HG03442 (cell line): ENCODE measurements at regions not wholly inside any gene's neighbourhood (a gene's known extent, or its start where the extent isn't known, plus 50 kb on each side); places are given as distances from the start of the nearest gene placed in this dataset.

Experiments used
- ATAC-seq: cut with Tn5 transposase; IDR thresholded peaks from one replicate; pipeline ENCODE4 v1.9.1; 2021; ENCODE audit warnings: mild to moderate bottlenecking, moderate library complexity; ENCODE audit not compliant: unreplicated experiment

- ATAC-seq: no peak
These were observed 604.3 kb downstream of the TAFA4 start for GRCh38 chr3:68328049-68328448.

- ATAC-seq: no peak
These were observed 616.4 kb downstream of the TAFA4 start for GRCh38 chr3:68315964-68316363.

GRCh38 chr3:68315546-68315945 lies 616.8 kb downstream of the TAFA4 start:
- ATAC-seq: no peak

- ATAC-seq: no peak
These were observed 625.8 kb downstream of the TAFA4 start for GRCh38 chr3:68306571-68306970.

DNA sequence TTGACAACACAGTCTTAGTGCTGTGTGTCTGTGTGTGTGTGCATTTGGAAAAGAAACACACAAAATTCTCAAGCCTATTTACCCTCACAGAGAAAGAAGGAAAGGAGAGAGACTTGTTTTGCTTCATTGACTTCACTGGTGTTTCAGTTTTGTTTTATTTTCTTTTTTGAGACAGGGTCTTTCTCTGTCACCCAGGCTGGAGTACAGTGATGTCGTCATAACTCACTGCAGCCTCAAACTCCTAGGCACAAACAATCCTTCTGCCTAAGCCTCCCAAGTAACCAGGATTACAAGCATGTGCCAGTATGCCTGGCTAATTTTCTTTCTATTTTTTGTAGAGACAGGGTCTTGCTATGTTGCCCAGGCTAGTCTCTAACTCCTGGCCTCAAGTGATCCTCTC lies 636.9 kb downstream of the TAFA4 start:
- ATAC-seq: no peak

GRCh38 chr3:68290333-68290732 lies 635.9 kb upstream of the SUCLG2 start:
- no peak for ATAC-seq

GRCh38 chr3:68288085-68288484 lies 633.7 kb upstream of the SUCLG2 start:
- no peak for ATAC-seq

DNA sequence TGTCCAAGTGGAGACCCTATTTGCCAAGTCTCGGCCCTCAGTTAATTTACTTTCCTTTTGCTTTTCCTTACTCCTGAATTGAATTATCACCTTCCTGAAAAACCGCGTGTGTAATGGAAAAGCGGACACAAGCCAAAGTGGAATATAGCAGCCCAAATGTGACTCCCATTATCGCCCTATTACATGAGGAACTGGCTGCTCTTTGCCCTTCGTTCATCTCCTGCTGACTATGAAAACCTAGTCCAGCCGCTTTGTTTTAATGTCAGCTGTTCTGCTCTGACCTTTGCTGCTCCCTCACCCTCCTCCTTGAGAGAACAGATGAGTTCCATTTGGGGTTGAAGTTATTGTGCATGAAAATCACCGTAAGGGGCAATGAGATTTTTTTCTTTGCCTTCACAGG lies 632.7 kb upstream of the SUCLG2 start:
- no peak for ATAC-seq

DNA sequence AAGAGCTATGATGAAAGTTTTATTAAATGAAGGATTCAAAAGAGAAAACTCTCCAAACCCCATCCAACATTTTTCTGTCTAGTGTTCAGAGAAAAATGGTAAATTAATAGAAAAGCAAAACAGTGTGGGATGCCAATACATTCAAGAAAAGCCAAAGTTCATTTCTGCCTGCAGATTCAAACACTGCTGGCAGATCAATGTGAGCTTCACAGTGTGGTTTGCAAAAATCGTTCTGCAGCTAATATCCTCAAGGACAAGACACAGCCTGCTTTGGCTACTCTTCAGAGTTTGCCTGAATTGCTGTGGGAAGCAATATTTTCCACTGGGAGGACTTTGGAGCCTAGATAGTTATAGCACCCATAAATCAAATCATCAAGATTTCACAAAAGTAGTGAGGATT lies 619.9 kb upstream of the SUCLG2 start:
- no peak for ATAC-seq

DNA sequence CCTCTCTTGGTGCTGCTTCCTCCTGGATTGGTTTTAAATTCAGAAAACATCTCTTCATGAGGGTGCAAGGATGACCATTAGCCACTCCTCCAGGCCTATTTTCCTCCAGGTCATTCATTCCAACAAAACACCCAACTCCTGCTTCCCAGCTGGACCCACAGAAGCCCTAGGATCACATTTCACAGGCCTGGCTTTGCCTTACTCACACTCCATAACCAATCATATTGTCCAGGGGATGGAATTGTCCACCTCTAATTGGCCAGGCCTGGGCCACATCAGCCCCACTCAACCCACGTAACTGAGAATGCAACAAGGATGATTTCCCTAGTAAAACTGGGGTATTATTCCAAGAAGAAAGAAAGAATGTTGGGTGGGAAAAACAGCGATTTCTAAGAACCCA lies 616.7 kb upstream of the SUCLG2 start:
- no peak for ATAC-seq

DNA sequence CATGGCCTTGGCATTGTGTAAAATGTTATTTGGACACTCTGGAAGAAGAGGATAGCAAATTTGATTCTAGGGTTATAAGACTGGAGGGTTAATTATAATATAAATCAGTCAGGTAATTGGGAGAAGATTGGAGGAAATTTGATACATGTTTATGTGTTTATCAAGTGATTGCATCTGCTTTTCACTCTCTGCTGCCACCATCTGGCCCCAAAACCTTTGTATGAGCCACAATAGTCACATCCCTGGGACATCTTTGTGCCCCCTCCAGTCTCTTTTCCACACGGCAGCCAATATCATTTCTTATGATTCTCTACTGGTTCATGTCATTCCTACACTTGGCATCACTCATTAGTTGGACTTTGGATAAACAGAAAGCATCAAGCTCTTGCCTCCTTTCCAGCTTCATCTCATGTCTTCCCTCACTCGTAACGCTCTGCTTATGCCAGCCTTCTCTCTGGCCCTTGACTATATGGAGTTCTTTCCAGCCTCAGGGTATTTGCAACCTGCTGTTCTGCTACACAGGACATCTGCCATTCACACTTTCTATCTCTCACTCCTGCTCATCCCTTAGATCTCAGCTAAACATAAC lies 602.3 kb upstream of the SUCLG2 start:
- no peak for ATAC-seq

DNA sequence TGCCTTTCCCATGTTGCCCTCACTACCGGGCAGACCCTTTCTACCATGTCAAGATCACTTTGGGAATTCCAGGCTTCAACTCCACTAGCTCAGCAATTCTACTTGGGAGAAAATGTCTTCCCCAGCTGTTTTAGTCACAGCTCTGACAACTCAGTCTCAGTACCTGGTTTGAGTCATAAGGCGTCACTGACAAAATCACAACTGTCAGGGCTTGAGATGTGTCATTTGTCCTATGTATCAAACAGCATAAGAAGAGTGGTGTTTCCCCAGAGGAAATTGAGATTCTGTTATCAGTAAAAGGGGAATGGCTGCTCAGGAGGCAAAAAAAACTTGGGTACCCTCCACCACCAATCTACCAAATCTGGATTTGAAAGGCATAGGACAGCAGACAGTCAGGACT lies 594.9 kb upstream of the SUCLG2 start:
- ATAC-seq: peak; percentile 50

DNA sequence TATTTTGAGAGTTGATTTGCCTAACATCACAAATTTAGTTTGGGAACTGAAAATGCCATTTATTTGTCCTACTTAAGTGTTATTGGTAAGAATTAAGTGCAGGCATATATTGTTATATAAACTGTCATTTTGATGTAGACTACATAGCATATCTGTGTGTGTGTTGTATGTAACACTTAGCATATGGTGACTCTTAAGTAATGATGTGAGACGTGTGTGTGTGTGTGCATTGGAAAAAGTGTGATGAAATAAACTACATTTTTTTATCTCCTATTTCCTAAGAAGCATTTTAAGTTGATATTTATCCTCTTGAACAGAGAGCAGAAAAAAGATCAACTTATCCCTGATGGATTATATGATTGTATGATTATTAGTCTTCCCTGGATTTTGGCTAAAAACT lies 588.2 kb upstream of the SUCLG2 start:
- no peak for ATAC-seq

- no peak for ATAC-seq
These were observed 585.1 kb upstream of the SUCLG2 start for GRCh38 chr3:68239542-68239941.

DNA sequence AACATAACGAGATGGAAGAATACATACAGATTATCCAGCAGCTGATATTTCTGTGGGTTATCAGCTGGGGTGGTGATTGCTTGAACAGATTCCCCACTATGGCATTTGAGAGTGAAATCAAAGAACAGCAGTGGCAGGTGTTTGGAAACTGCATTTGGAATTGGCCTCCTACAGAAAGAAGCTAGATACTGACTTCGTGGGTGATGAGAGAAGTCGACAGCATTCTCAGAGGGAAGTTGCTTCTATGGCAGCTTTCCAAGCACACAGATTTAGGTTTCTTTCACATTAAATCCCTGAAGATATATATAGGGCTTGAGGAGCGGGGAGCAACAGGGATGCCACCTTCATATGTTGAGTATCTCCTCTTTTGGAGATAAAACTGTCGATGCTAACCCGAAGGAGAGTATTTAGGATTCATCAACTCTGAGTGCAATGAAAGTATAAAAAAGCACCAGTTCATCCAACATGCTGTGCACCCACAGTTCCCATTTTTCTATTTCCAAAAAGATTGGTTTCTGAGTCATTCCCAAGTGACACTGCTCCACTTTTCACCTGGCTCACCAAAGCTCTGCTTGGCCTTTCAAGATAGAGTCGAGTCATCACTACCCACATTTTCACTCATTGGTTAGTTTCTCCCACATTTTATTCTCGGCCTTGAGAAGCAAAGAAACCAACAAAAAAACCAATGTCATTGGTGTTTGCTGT lies 579.8 kb upstream of the SUCLG2 start:
- ATAC-seq: no peak

GRCh38 chr3:68228856-68229255 lies 574.4 kb upstream of the SUCLG2 start:
- no peak for ATAC-seq

- no peak for ATAC-seq
These were observed 566.4 kb upstream of the SUCLG2 start for GRCh38 chr3:68220832-68221231.

DNA sequence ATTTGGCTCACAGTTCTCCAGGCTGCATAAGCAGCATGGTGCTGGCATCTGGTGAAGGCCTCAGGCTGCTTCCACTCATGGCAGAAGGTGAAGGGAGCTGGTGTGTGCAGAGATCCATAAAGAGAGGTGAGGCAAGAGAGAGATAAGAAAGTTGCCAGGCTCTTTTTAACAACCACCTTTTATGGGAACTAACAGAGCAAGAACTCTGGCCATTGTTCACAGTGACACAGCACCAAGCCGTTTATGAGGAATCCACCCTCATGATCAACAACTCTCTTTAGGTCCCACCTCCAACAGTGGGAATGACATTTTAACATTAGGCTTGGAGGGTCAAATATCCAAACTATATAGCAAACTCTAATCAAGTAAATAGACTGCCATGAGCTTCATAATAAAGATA lies 557.2 kb upstream of the SUCLG2 start:
- no peak for ATAC-seq

GRCh38 chr3:68210635-68211034 lies 556.2 kb upstream of the SUCLG2 start:
- ATAC-seq: no peak

GRCh38 chr3:68207327-68207726 lies 552.9 kb upstream of the SUCLG2 start:
- no peak for ATAC-seq

DNA sequence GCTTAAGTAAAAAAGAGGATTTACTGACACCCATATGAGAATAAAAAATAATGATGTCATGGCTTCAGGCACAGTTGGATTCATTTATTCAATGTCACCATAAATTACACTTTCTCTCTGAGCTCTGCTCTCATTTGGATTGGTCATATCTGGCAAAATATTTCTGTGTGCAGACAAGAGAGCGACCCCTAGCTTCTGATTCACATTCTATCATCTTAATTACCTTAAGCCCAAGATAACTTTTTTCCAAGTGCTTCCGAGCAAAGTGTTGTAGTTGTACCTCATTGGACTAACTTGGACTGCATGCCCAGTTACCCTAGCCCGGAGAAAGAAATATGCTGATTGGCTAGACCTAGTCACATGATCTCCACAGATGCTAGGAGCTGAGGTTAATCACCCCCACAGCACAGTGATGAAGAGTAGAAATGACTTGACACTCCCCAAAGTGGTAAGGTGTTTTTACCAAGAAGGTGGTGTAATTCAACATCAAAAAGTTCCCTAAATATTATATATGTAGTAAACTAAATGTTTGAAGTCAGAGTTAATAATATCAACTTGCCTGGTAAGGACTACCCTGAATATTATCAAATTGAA lies 552.2 kb upstream of the SUCLG2 start:
- no peak for ATAC-seq

DNA sequence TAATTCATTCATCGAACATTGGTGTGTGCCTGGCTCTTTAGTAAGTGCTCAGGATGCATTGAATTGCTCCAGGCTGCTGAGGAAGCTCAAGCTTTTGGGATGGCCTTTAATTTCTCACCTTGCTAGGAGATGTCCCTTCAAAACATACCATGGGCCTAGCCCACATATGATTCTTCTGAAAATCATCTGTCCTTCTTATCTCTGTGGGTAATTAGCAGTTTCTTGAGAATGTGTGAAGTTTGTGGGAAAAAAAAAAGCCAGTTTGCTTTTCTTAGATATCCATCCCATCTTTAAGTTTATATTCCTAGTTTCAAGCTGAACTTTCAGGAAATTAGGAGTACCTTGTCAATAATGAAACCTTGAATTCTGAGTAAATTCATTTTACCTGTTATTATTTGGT lies 532.3 kb upstream of the SUCLG2 start:
- ATAC-seq: no peak

DNA sequence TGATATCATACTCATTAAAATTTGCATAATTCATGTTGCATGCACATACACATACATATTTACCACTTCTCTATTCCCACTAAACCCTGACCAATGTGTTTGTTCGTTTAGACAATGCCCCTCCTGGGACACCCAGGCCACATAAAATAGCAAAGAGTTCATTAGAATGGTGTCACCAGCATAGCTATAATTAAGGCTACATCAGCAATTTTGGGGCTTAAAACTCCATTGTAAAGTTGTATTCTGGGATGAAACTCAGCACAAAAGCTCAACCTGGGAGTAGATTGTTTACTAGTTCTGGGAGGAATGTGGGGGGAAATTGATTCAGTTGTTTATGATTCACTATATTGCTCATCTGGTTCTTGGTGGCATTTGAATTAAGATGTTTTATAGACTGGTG lies 522.2 kb upstream of the SUCLG2 start:
- ATAC-seq: no peak
